Testis (tissue), 2 donors: ENCODE measurements at regions not wholly inside any gene's neighbourhood (a gene's known extent, or its start where the extent isn't known, plus 50 kb on each side); places are given as distances from the start of the nearest gene placed in this dataset.

Source experiments
- DNase-seq: peaks from one replicate; pipeline ENCODE4 v3.0.0-alpha.2; 2019
- H3K27ac ChIP-seq, 2 donors: fragments of 200-600 bp; sonication (generic); one replicate each; pipeline ENCODE4 v1.5.1; 2019
- H3K27me3 ChIP-seq: fragments of 200-600 bp; sonication (generic); one replicate; pipeline ENCODE4 v1.5.1; 2019
- H3K36me3 ChIP-seq: fragments of 200-600 bp; sonication (generic); one replicate; pipeline ENCODE4 v1.5.1; 2017; ENCODE audit warnings: low read depth; ENCODE audit errors: missing control alignments
- H3K4me1 ChIP-seq: fragments of 200-600 bp; sonication (generic); one replicate; pipeline ENCODE4 v1.5.1; 2019
- H3K4me3 ChIP-seq, 2 donors: fragments of 200-600 bp; sonication (generic); one replicate each; pipeline ENCODE4 v1.5.1; 2017 to 2019
- H3K9me3 ChIP-seq: fragments of 200-600 bp; sonication (generic); one replicate; pipeline ENCODE4 v1.5.1; 2017
- POLR2A ChIP-seq: fragments of 450-650 bp; IDR thresholded peaks from one replicate; pipeline ENCODE4 v1.6.1; 2017; ENCODE audit warnings: antibody characterized with exemption, mild to moderate bottlenecking, moderate library complexity
- WGBS, 2 donors: methylation state at CpG; one replicate each; pipeline ENCODE4 v1.1.5; 2018; 5-methylcytosine and 5-hydroxymethylcytosine counted together
- intact Hi-C: fragments of 100-400 bp; cut with DNase I; formaldehyde crosslinking; loops from one replicate; pipeline ENCODE4 v1.15.1; 2023; ENCODE audit warnings: low total_unique reads
- TF ChIP-seq, protein P1 (sequence below), 3 experiments: fragments of 450-650 bp in 2 of 3; fragments of 200-600 bp in 1 of 3; sonication (generic) in 1 of 3; IDR thresholded peaks; one replicate each; pipeline ENCODE4 v1.5.1; 2016 to 2019; ENCODE audit warnings: antibody characterized with exemption in 3 of 3, mild to moderate bottlenecking in 2 of 3, moderate library complexity in 1 of 3

- H3K36me3 ChIP-seq: no peaks in the 10 kb centered on the region
- peaks cover 3% of the 10 kb centered on the region for H3K4me1 ChIP-seq
- H3K27me3 ChIP-seq: no peaks in the 10 kb centered on the region
- 43 to 47% methylated on average over 6 of the region's 6 CpGs for WGBS, 2 donors
- TF ChIP-seq POLR2A: no peak
- TF ChIP-seq, protein P1, sequence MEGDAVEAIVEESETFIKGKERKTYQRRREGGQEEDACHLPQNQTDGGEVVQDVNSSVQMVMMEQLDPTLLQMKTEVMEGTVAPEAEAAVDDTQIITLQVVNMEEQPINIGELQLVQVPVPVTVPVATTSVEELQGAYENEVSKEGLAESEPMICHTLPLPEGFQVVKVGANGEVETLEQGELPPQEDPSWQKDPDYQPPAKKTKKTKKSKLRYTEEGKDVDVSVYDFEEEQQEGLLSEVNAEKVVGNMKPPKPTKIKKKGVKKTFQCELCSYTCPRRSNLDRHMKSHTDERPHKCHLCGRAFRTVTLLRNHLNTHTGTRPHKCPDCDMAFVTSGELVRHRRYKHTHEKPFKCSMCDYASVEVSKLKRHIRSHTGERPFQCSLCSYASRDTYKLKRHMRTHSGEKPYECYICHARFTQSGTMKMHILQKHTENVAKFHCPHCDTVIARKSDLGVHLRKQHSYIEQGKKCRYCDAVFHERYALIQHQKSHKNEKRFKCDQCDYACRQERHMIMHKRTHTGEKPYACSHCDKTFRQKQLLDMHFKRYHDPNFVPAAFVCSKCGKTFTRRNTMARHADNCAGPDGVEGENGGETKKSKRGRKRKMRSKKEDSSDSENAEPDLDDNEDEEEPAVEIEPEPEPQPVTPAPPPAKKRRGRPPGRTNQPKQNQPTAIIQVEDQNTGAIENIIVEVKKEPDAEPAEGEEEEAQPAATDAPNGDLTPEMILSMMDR (IDR thresholded peaks at IDR 0.05): no peak
- peak; percentile 15 for DNase-seq
- no peak overlapping the region for H3K4me3 ChIP-seq
- intact Hi-C loops: no loop called here
- H3K27ac ChIP-seq: no peak overlapping the region
- no peaks in the 10 kb centered on the region for H3K9me3 ChIP-seq
Observed at GRCh38 chr21:9758141-9758540, 763.2 kb upstream of the TPTE start.

GRCh38 chr21:9758888-9759287 lies 762.5 kb upstream of the TPTE start:
- Histone ChIP-seq H3K36me3 (no peaks in the 10 kb centered on the region), H3K4me1 (peaks cover 3% of the 10 kb centered on the region), H3K9me3 (no peaks in the 10 kb centered on the region), H3K27ac (no peak overlapping the region), H3K4me3 (no peak overlapping the region), H3K27me3 (no peaks in the 10 kb centered on the region)
- TF ChIP-seq, protein P1 (IDR thresholded peaks at IDR 0.05): no peak
- no peak for TF ChIP-seq POLR2A
- peak; percentile 25 for DNase-seq
- WGBS, 2 donors: 53 to 59% methylated on average over 6 of the region's 6 CpGs
- intact Hi-C loops: no loop called here

DNA sequence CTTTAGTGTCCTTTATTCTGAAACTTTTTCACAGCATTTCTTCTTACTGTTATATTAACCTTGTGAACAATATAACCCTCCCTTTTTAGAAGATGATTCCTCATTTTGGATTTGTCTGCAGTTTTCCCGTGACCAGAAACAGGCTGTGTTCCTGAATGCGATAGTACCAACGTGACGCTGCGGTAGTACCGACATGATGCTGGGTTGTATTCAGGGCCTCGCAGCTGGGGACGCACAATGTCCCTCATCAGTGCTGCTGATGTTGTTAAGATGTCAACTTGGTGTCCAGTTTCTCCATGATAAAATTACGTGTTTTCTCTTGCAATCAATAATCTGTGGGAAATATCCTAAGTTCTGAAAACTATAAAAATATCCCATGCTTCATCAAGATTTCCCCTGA lies 761.4 kb upstream of the TPTE start:
- H3K27me3 ChIP-seq: no peaks in the 10 kb centered on the region
- intact Hi-C loops: no loop called here
- no peaks in the 10 kb centered on the region for H3K36me3 ChIP-seq
- peaks cover 3% of the 10 kb centered on the region for H3K4me1 ChIP-seq
- DNase-seq: peak; percentile 15
- WGBS, 2 donors: 51 to 62% methylated on average over 9 of the region's 9 CpGs
- TF ChIP-seq, protein P1 (IDR thresholded peaks at IDR 0.05): no peak
- no peak for TF ChIP-seq POLR2A
- H3K27ac ChIP-seq: no peak overlapping the region
- H3K4me3 ChIP-seq: no peak overlapping the region
- H3K9me3 ChIP-seq: no peaks in the 10 kb centered on the region

DNA sequence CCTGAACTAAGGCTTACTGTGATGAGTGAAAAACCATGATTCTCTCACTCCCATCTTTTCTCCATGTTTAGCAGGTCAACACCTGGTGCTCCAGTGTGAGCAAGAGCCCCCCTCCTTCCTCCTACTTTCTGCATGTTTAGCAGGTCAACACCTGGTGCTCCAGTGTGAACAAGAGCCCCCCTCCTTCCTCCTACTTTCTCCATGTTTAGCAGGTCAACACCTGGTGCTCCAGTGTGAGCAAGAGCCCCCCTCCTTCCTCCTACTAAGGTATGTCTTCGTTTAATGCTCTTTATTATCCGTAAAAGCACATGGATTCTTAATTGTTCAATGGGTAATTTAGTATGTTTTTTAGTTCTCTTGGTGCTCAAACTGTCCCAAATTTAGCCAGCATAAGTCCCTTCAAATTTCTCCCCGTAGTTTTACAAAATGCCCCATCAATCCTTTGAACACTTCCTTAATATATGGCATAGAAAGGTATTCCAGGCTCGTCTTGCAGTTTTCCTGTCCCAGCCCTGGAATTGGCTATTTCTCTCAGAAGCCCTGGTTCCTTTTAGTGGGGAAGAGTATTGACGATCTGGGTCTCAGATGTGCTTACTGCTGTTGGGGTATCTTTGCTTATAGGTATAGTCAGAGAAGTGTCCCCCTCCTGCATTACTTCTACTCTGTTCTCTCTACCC lies 760.8 kb upstream of the TPTE start:
- WGBS, 2 donors: 44 to 50% methylated on average over 5 of the region's 5 CpGs
- DNase-seq: no peak
- peaks cover 3% of the 10 kb centered on the region for H3K4me1 ChIP-seq
- TF ChIP-seq, protein P1 (IDR thresholded peaks at IDR 0.05): no peak
- TF ChIP-seq POLR2A: no peak
- no peaks in the 10 kb centered on the region for H3K9me3 ChIP-seq
- no peaks in the 10 kb centered on the region for H3K27me3 ChIP-seq
- H3K36me3 ChIP-seq: no peaks in the 10 kb centered on the region
- intact Hi-C loops: no loop called here
- H3K4me3 ChIP-seq: no peak overlapping the region
- H3K27ac ChIP-seq: no peak overlapping the region

DNA sequence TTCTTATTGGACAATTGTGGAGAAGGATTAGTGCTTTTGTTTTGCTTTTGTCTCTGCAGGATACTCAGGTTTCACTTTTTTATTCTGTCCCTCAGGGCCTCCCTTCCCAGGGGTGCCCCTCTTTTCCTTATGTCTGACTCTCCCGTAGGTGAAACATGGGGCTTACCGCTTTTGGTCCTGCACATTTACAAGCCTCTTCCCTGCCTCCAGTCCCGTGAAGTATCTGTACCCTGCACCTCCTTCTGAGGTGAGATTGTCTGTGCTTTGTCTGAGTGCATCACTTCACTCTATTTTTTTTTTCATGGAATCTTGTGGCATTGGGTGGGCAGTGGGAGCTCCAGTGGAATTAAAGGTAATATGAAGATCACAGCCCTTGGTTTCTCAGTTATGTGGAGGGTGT lies 758.1 kb upstream of the TPTE start:
- Histone ChIP-seq H3K9me3 (no peaks in the 10 kb centered on the region), H3K27me3 (no peaks in the 10 kb centered on the region), H3K4me1 (peaks cover under 1% of the 10 kb centered on the region), H3K27ac (no peak overlapping the region), H3K36me3 (no peaks in the 10 kb centered on the region), H3K4me3 (no peak overlapping the region)
- DNase-seq: no peak
- TF ChIP-seq POLR2A: no peak
- TF ChIP-seq, protein P1 (IDR thresholded peaks at IDR 0.05): no peak
- intact Hi-C loops: no loop called here
- WGBS, 2 donors: 52 to 65% methylated on average over 3 of the region's 3 CpGs
